ENCODE measurements at regions not wholly inside any gene's neighbourhood (a gene's known extent, or its start where the extent isn't known, plus 50 kb on each side); places are given as distances from the start of the nearest gene placed in this dataset.
A peak's percentile ranks its signal among the peaks of the same experiment; 100 is the strongest.

GRCh38 chr3:181824961-181825360 is 113.2 kb downstream of the SOX2 start:
- Mint-ChIP-seq H3K4me1 (ENCODE audit: low read depth, unreplicated experiment) (no peaks in the 10 kb centered on the region), H3K9me3 (ENCODE audit: unreplicated experiment) (no peaks in the 10 kb centered on the region), H3K27ac (ENCODE audit: unreplicated experiment) (no peak overlapping the region), H3K36me3 (ENCODE audit: low read depth, unreplicated experiment) (no peaks in the 10 kb centered on the region), H3K4me3 (ENCODE audit: unreplicated experiment) (no peak overlapping the region), H3K27me3 (ENCODE audit: low read depth, unreplicated experiment) (no peaks in the 10 kb centered on the region)
- H3K9ac ChIP-seq (ENCODE audit: low read length), result no peak overlapping the region
- no peaks in the 10 kb centered on the region for H3K27me3 ChIP-seq (ENCODE audit: insufficient read depth, low read length)
- no peak overlapping the region for H3K27ac ChIP-seq (ENCODE audit: low read depth, low read length)
- H3K4me2 ChIP-seq (ENCODE audit: low read length), result no peak overlapping the region
- H3K4me1 ChIP-seq (ENCODE audit: insufficient read depth, low read length), result no peaks in the 10 kb centered on the region
- no peak overlapping the region for H2AFZ ChIP-seq (ENCODE audit: low read depth, low read length)
- no peaks in the 10 kb centered on the region for H4K20me1 ChIP-seq (ENCODE audit: insufficient read depth, low read length)
- no peaks in the 10 kb centered on the region for H3K79me2 ChIP-seq (ENCODE audit: insufficient read depth, low read length)
- no peaks in the 10 kb centered on the region for H3K9me3 ChIP-seq (ENCODE audit: insufficient read depth, low read depth, low read length)
- H3K36me3 ChIP-seq (ENCODE audit: insufficient read depth, low read length), result no peaks in the 10 kb centered on the region
- TF ChIP-seq EZH2 (IDR thresholded peaks at IDR 0.05; ENCODE audit: insufficient read depth, low read length) (no peak), CTCF (IDR thresholded peaks at IDR 0.05; ENCODE audit: insufficient read depth, low read depth, low read length) (no peak)
- FAIRE-seq (no peak), DNase-seq (ENCODE audit: low read depth) (no peak)
- H3K4me3 ChIP-seq (ENCODE audit: insufficient read depth, low read depth, low read length), result no peak overlapping the region

- Histone ChIP-seq H3K27me3 (ENCODE audit: insufficient read depth, low read length) (no peaks in the 10 kb centered on the region), H3K36me3 (ENCODE audit: insufficient read depth, low read length) (no peaks in the 10 kb centered on the region), H3K4me3 (ENCODE audit: insufficient read depth, low read depth, low read length) (no peak overlapping the region), H3K79me2 (ENCODE audit: insufficient read depth, low read length) (no peaks in the 10 kb centered on the region), H3K9me3 (ENCODE audit: insufficient read depth, low read depth, low read length) (no peaks in the 10 kb centered on the region), H3K4me1 (ENCODE audit: insufficient read depth, low read length) (no peaks in the 10 kb centered on the region), H2AFZ (ENCODE audit: low read depth, low read length) (no peak overlapping the region), H3K4me2 (ENCODE audit: low read length) (no peak overlapping the region), H4K20me1 (ENCODE audit: insufficient read depth, low read length) (no peaks in the 10 kb centered on the region), H3K9ac (ENCODE audit: low read length) (no peak overlapping the region), H3K27ac (ENCODE audit: low read depth, low read length) (no peak overlapping the region)
- Mint-ChIP-seq H3K27ac (ENCODE audit: unreplicated experiment) (no peak overlapping the region), H3K4me1 (ENCODE audit: low read depth, unreplicated experiment) (peaks cover 7% of the 10 kb centered on the region), H3K27me3 (ENCODE audit: low read depth, unreplicated experiment) (no peaks in the 10 kb centered on the region), H3K36me3 (ENCODE audit: low read depth, unreplicated experiment) (no peaks in the 10 kb centered on the region), H3K9me3 (ENCODE audit: unreplicated experiment) (no peaks in the 10 kb centered on the region), H3K4me3 (ENCODE audit: unreplicated experiment) (no peak overlapping the region)
- FAIRE-seq, result no peak
- DNase-seq (ENCODE audit: low read depth), result peak; percentile 4
- TF ChIP-seq CTCF (IDR thresholded peaks at IDR 0.05; ENCODE audit: insufficient read depth, low read depth, low read length) (no peak), EZH2 (IDR thresholded peaks at IDR 0.05; ENCODE audit: insufficient read depth, low read length) (no peak)
Observed at GRCh38 chr3:181839039-181839915, 127.6 kb downstream of the SOX2 start.

DNA sequence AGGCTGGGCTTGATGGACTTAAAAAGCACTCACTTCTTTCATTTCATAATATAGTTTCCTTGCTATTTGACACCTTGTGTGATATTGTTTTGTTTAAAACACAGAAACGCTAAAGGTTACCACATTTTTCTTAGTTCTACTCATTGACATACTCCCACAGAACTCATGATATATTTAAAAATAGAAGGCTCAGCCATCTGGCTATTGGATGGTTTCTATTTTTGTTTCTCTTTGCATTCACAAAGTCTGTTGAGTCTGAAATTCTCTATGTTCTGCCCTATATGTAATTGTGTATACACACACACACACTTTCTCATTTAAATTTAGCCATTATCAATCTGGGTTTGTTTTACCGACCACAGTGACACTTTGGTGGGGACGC is 128.2 kb downstream of the SOX2 start:
- no peak overlapping the region for H3K4me3 Mint-ChIP-seq (ENCODE audit: unreplicated experiment)
- no peak overlapping the region for H3K27ac Mint-ChIP-seq (ENCODE audit: unreplicated experiment)

More for the DNA sequence above, 128.2 kb downstream of the SOX2 start:
- DNase-seq (ENCODE audit: low read depth) (peak; percentile 16), FAIRE-seq (no peak)
- Histone ChIP-seq H3K36me3 (ENCODE audit: insufficient read depth, low read length) (no peaks in the 10 kb centered on the region), H3K4me2 (ENCODE audit: low read length) (no peak overlapping the region), H3K79me2 (ENCODE audit: insufficient read depth, low read length) (no peaks in the 10 kb centered on the region), H2AFZ (ENCODE audit: low read depth, low read length) (no peak overlapping the region), H3K27ac (ENCODE audit: low read depth, low read length) (no peak overlapping the region), H4K20me1 (ENCODE audit: insufficient read depth, low read length) (no peaks in the 10 kb centered on the region), H3K27me3 (ENCODE audit: insufficient read depth, low read length) (no peaks in the 10 kb centered on the region), H3K4me1 (ENCODE audit: insufficient read depth, low read length) (no peaks in the 10 kb centered on the region), H3K4me3 (ENCODE audit: insufficient read depth, low read depth, low read length) (no peak overlapping the region), H3K9me3 (ENCODE audit: insufficient read depth, low read depth, low read length) (no peaks in the 10 kb centered on the region), H3K9ac (ENCODE audit: low read length) (no peak overlapping the region)
- Mint-ChIP-seq H3K27me3 (ENCODE audit: low read depth, unreplicated experiment) (no peaks in the 10 kb centered on the region), H3K9me3 (ENCODE audit: unreplicated experiment) (no peaks in the 10 kb centered on the region), H3K36me3 (ENCODE audit: low read depth, unreplicated experiment) (no peaks in the 10 kb centered on the region), H3K4me1 (ENCODE audit: low read depth, unreplicated experiment) (peaks cover 7% of the 10 kb centered on the region)
- TF ChIP-seq CTCF (IDR thresholded peaks at IDR 0.05; ENCODE audit: insufficient read depth, low read depth, low read length) (no peak), EZH2 (IDR thresholded peaks at IDR 0.05; ENCODE audit: insufficient read depth, low read length) (no peak)

All from astrocyte (in vitro differentiated cells and primary cell).